Kidney (tissue), 13 donors: ENCODE measurements at regions not wholly inside any gene's neighbourhood (a gene's known extent, or its start where the extent isn't known, plus 50 kb on each side); places are given as distances from the start of the nearest gene placed in this dataset.

Experiments used
- DNase-seq, 5 donors: peaks; one replicate each; pipeline ENCODE4 v3.0.0-alpha.2; 2013 to 2020
- FAIRE-seq: peaks from 2 replicates; lab custom pipeline; 2012; peaks lifted over from hg19 to GRCh38; lab: Jason Lieb, UNC
- H3K27ac ChIP-seq, 2 donors: one replicate each; pipeline ENCODE4 v1.7.0; 2013; ENCODE audit warnings: low read depth in 2 of 2, low read length in 2 of 2, inconsistent platforms in 1 of 2
- H3K27me3 ChIP-seq: one replicate; pipeline ENCODE4 v1.7.1; 2013; ENCODE audit warnings: low read length, inconsistent platforms; ENCODE audit not compliant: control insufficient read depth, insufficient read depth
- H3K36me3 ChIP-seq, 3 donors: one replicate each; pipeline versions ENCODE4 v1.7.0 to v1.7.1; 2013; ENCODE audit warnings: low read length in 3 of 3, control low read depth in 1 of 3, inconsistent platforms in 1 of 3; ENCODE audit not compliant: insufficient read depth in 3 of 3, control insufficient read depth in 2 of 3
- H3K4me1 ChIP-seq, 3 donors: one replicate each; pipeline versions ENCODE4 v1.7.0 to v1.7.1; 2013; ENCODE audit warnings: low read length in 3 of 3, inconsistent platforms in 1 of 3, low read depth in 1 of 3; ENCODE audit not compliant: control insufficient read depth in 2 of 3, insufficient read depth in 2 of 3
- H3K4me3 ChIP-seq, 3 donors: one replicate each; pipeline versions ENCODE4 v1.7.0 to v1.8.1; 2013; ENCODE audit warnings: low read length in 3 of 3, control low read depth in 1 of 3, inconsistent platforms in 1 of 3
- H3K9ac ChIP-seq, 3 donors: one replicate each; pipeline versions ENCODE4 v1.7.0 to v1.7.1; 2013; ENCODE audit warnings: low read length in 3 of 3, control low read depth in 1 of 3, inconsistent platforms in 1 of 3
- H3K9me3 ChIP-seq, 3 donors: one replicate each; pipeline versions ENCODE4 v1.7.0 to v1.7.1; 2013; ENCODE audit warnings: low read length in 3 of 3, control low read depth in 1 of 3, inconsistent platforms in 1 of 3; ENCODE audit not compliant: control insufficient read depth in 2 of 3, insufficient read depth in 1 of 3
- intact Hi-C: fragments of 100-400 bp; cut with DNase I; formaldehyde crosslinking; loops from one replicate; pipeline ENCODE4 v1.11.1; 2022
- TF ChIP-seq, protein P1 (sequence below): IDR thresholded peaks from 3 replicates; pipeline ENCODE4 v1.5.1; 2012; ENCODE audit warnings: mild to moderate bottlenecking, moderate library complexity, borderline replicate concordance; ENCODE audit not compliant: insufficient read depth; ENCODE audit errors: extremely low read depth
- donor health status: control.
- donor health status: control.
- donor health status: control.
- donor health status: control.
- donor health status: control.
- donor health status: DM: yes; HTN: yes; CAD: no.
- donor health status: Normal renal cell carcinoma (clear cell type).

DNA sequence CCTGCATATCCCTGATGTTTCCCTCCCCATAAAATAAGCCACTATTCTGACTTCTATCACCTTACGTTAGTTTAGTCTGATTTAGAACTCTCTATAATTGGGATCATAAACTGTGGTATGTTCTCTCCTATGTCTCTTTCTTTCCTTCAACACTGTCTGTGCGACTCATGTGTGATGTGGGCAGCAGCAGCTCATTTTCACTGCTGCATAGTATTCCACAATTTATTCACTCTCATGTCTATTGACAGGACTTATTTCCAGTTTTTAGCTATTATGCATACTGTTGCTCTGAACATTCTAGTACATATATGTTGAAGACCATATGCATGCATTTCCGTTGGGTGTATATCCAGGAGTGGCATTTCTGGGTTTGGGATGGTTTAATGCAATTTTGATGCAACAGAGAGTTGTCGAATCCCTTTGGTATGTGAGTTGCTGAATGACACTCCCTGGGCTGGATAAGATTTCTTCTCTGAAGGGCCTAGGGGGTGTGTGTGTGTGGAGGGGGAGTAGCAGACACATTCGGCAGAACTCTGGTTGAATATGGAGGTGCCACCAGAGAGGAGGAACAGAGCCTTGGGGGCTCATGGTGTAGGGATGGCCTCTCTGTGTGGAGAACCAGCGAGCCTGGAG lies 87.8 kb upstream of the PCBD1 start:
- H3K9me3 ChIP-seq: peaks cover 0 to 16% (median 0%) of the 10 kb centered on the region in 3 donors
- DNase-seq (no peak), FAIRE-seq (no peak)
- H3K27ac ChIP-seq: no peak overlapping the region
- TF ChIP-seq, protein P1, sequence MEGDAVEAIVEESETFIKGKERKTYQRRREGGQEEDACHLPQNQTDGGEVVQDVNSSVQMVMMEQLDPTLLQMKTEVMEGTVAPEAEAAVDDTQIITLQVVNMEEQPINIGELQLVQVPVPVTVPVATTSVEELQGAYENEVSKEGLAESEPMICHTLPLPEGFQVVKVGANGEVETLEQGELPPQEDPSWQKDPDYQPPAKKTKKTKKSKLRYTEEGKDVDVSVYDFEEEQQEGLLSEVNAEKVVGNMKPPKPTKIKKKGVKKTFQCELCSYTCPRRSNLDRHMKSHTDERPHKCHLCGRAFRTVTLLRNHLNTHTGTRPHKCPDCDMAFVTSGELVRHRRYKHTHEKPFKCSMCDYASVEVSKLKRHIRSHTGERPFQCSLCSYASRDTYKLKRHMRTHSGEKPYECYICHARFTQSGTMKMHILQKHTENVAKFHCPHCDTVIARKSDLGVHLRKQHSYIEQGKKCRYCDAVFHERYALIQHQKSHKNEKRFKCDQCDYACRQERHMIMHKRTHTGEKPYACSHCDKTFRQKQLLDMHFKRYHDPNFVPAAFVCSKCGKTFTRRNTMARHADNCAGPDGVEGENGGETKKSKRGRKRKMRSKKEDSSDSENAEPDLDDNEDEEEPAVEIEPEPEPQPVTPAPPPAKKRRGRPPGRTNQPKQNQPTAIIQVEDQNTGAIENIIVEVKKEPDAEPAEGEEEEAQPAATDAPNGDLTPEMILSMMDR: no peak
- no peaks in the 10 kb centered on the region for H3K27me3 ChIP-seq
- H3K9ac ChIP-seq: no peak overlapping the region
- H3K4me1 ChIP-seq: no peaks in the 10 kb centered on the region
- intact Hi-C loops: no loop called here
- no peaks in the 10 kb centered on the region for H3K36me3 ChIP-seq
- H3K4me3 ChIP-seq: no peak overlapping the region

DNA sequence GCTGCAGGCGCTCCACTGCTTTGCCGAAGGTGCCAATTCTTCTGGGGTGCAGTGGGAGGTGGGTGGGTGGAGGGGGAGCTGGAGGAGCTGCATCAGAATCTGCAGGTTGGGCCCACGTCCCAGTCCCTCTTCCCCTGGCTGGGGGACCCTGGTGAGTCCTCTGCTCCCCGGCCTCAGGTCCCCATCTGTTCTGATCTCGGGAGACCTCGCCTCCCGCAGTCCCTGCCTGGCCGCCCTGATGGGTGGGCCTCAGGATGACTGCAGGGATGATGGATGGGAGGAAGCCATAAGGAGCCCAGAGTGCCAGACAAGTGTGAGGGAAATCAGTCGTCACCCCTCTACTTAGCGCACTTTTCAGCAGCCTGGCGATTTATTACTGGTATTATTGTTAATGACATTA lies 89.3 kb upstream of the PCBD1 start:
- intact Hi-C loops: no loop called here
- no peak overlapping the region for H3K9ac ChIP-seq
- no peaks in the 10 kb centered on the region for H3K27me3 ChIP-seq
- DNase-seq: peak in 1 of 5 donors; percentile 48
- H3K9me3 ChIP-seq: peaks cover 0 to 5% (median 0%) of the 10 kb centered on the region in 3 donors
- H3K4me3 ChIP-seq: no peak overlapping the region
- no peaks in the 10 kb centered on the region for H3K36me3 ChIP-seq
- no peak for FAIRE-seq
- H3K4me1 ChIP-seq: no peaks in the 10 kb centered on the region
- H3K27ac ChIP-seq: no peak overlapping the region
- TF ChIP-seq, protein P1: no peak

DNA sequence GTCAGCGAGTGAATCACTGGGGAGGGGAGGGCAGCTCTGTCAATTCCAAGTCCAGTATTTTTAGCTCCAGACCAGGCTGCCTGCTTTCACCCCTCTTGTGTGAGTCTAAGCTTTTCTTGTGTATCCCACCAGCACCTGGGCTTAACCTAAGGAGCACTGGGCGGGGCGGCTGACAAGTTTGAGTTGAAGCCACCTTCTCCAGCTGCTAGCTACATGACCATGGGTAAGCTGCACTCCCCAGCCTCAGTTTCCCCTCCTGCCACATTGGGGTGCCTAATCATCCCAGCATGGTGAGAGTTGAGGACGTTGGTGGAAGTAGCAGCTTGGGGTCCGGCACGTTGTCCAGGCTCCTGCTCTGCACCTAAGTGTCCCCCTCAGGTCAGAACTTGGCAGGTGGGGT lies 89.8 kb upstream of the PCBD1 start:
- peak in 1 of 5 donors; percentile 27 for DNase-seq
- H3K36me3 ChIP-seq: no peaks in the 10 kb centered on the region
- TF ChIP-seq, protein P1: no peak

More for the DNA sequence above, 89.8 kb upstream of the PCBD1 start:
- Histone ChIP-seq H3K4me3 (no peak overlapping the region), H3K9me3 (peaks cover 0 to 4% (median 0%) of the 10 kb centered on the region in 3 donors), H3K27me3 (no peaks in the 10 kb centered on the region), H3K4me1 (no peaks in the 10 kb centered on the region), H3K9ac (no peak overlapping the region), H3K27ac (no peak overlapping the region)
- intact Hi-C loops: no loop called here
- no peak for FAIRE-seq
